NCI-H1436 (cell line): ENCODE measurements at regions not wholly inside any gene's neighbourhood (a gene's known extent, or its start where the extent isn't known, plus 50 kb on each side); places are given as distances from the start of the nearest gene placed in this dataset.
"Not testable (repeated sequence)": the region's sequence is repeated elsewhere in the genome, so short reads cannot be mapped to it uniquely, and the experiment has no call there.

Source experiments
- DNase-seq: peaks from one replicate; lab custom pipeline; 2025; lab: John Stamatoyannopoulos, UW

- DNase-seq = no peak
Measured at GRCh38 chr6:169926617-169927417, 175.4 kb downstream of the ERMARD start.

- no peak for DNase-seq
Measured at GRCh38 chr6:169923468-169924464, 172.3 kb downstream of the ERMARD start.

- no peak for DNase-seq
Measured at GRCh38 chr6:169921853-169922824, 170.7 kb downstream of the ERMARD start.

- DNase-seq = no peak
Measured at GRCh38 chr6:169921217-169921616, 169.8 kb downstream of the ERMARD start.

- DNase-seq = no peak
Measured at GRCh38 chr6:169920359-169921020, 169.1 kb downstream of the ERMARD start.

- DNase-seq = no peak
Measured at GRCh38 chr6:169918954-169919549, 167.6 kb downstream of the ERMARD start.

- no peak for DNase-seq
Measured at GRCh38 chr6:169918239-169918953, 167.0 kb downstream of the ERMARD start.

- no peak for DNase-seq
Measured at GRCh38 chr6:169917153-169917552, 165.7 kb downstream of the ERMARD start.

GRCh38 chr6:169915769-169916550, 164.5 kb downstream of the ERMARD start:
- DNase-seq = no peak

- not testable (repeated sequence) for DNase-seq
Measured at GRCh38 chr6:169913745-169914144, 162.3 kb downstream of the ERMARD start.

GRCh38 chr6:169913096-169913638, 161.7 kb downstream of the ERMARD start:
- DNase-seq = no peak

GRCh38 chr6:169912266-169913095, 161.1 kb downstream of the ERMARD start:
- no peak for DNase-seq

- DNase-seq = no peak
Measured at GRCh38 chr6:169911264-169912263, 160.1 kb downstream of the ERMARD start.

GRCh38 chr6:169909113-169909512, 157.7 kb downstream of the ERMARD start:
- no peak for DNase-seq

- DNase-seq = no peak
Measured at GRCh38 chr6:169908403-169908933, 157.0 kb downstream of the ERMARD start.

- no peak for DNase-seq
Measured at GRCh38 chr6:169907419-169908115, 156.1 kb downstream of the ERMARD start.
